ENCODE measurements at regions not wholly inside any gene's neighbourhood (a gene's known extent, or its start where the extent isn't known, plus 50 kb on each side); places are given as distances from the start of the nearest gene placed in this dataset.
A peak's percentile ranks its signal among the peaks of the same experiment; 100 is the strongest.

- intact Hi-C loops (cut with DNase I), result no loop called here
Measured at GRCh38 chr10:43965033-43965917, 316.6 kb upstream of the ZNF32 start.

GRCh38 chr10:43964486-43964885 lies 315.8 kb upstream of the ZNF32 start:
- no peaks in the 10 kb centered on the region for H3K27me3 ChIP-seq
- peak; percentile 79 for DNase-seq (ENCODE audit: extremely low spot score)
- peak overlapping the region; percentile 12 to 63 (median 38) for H3K27ac ChIP-seq (replicated peaks in 1 of 4)
- intact Hi-C loops (cut with DNase I), result no loop called here
- H3K4me3 ChIP-seq, result no peak overlapping the region
- H3K4me1 ChIP-seq, result peaks cover 17 to 47% (median 26%) of the 10 kb centered on the region in 4 donors
- H3K9me3 ChIP-seq, result no peaks in the 10 kb centered on the region
- TF ChIP-seq POLR2AphosphoS5 (IDR thresholded peaks at IDR 0.05), result no peak
- TF ChIP-seq EP300 (IDR thresholded peaks at IDR 0.05), result no peak
- no peak for TF ChIP-seq CTCF (IDR thresholded peaks at IDR 0.05)
- TF ChIP-seq POLR2A (IDR thresholded peaks at IDR 0.05; ENCODE audit: low read depth), result no peak
- WGBS, result 78% methylated on average over 5 of the region's 5 CpGs
- H3K36me3 ChIP-seq, result no peaks in the 10 kb centered on the region

More at GRCh38 chr10:43965033-43965917, 316.6 kb upstream of the ZNF32 start:
- H3K4me1 ChIP-seq, result peaks cover 17 to 47% (median 26%) of the 10 kb centered on the region in 4 donors
- DNase-seq (ENCODE audit: extremely low spot score), result peak; percentile 85
- H3K9me3 ChIP-seq, result no peaks in the 10 kb centered on the region
- H3K4me3 ChIP-seq, result no peak overlapping the region
- 68% methylated on average over 14 of the region's 14 CpGs for WGBS
- peak overlapping the region; percentile 12 to 63 (median 38) for H3K27ac ChIP-seq (replicated peaks in 1 of 4)
- TF ChIP-seq CTCF (IDR thresholded peaks at IDR 0.05), result no peak
- peak in 1 of 2 donors; percentile 60 for TF ChIP-seq POLR2AphosphoS5 (IDR thresholded peaks at IDR 0.05)
- no peak for TF ChIP-seq EP300 (IDR thresholded peaks at IDR 0.05)
- H3K36me3 ChIP-seq, result no peaks in the 10 kb centered on the region
- H3K27me3 ChIP-seq, result no peaks in the 10 kb centered on the region

- TF ChIP-seq POLR2AphosphoS5 (IDR thresholded peaks at IDR 0.05), result no peak
- TF ChIP-seq CTCF (IDR thresholded peaks at IDR 0.05), result no peak
- TF ChIP-seq POLR2A (IDR thresholded peaks at IDR 0.05; ENCODE audit: low read depth), result no peak
- TF ChIP-seq EP300 (IDR thresholded peaks at IDR 0.05), result no peak
- intact Hi-C loops (cut with DNase I), result no loop called here
- peak; percentile 84 for DNase-seq (ENCODE audit: extremely low spot score)
- Histone ChIP-seq H3K27me3 (no peaks in the 10 kb centered on the region), H3K4me3 (no peak overlapping the region), H3K27ac (replicated peaks in 1 of 4) (peak overlapping the region; percentile 12 to 63 (median 38)), H3K4me1 (peaks cover 17 to 47% (median 26%) of the 10 kb centered on the region in 4 donors), H3K36me3 (no peaks in the 10 kb centered on the region), H3K9me3 (no peaks in the 10 kb centered on the region)
- WGBS, result 63% methylated on average over 8 of the region's 10 CpGs
Measured at GRCh38 chr10:43963793-43964425, 315.2 kb upstream of the ZNF32 start.

- Histone ChIP-seq H3K27ac (replicated peaks in 1 of 4) (no peak overlapping the region), H3K36me3 (no peaks in the 10 kb centered on the region), H3K4me3 (no peak overlapping the region), H3K9me3 (no peaks in the 10 kb centered on the region), H3K27me3 (no peaks in the 10 kb centered on the region), H3K4me1 (peaks cover 17 to 47% (median 26%) of the 10 kb centered on the region in 4 donors)
- intact Hi-C loops (cut with DNase I), result no loop called here
- 100% methylated on average over 2 of the region's 2 CpGs for WGBS
- no peak for TF ChIP-seq POLR2AphosphoS5 (IDR thresholded peaks at IDR 0.05)
- TF ChIP-seq EP300 (IDR thresholded peaks at IDR 0.05), result no peak
- DNase-seq (ENCODE audit: extremely low spot score), result peak; percentile 19
Measured at GRCh38 chr10:43963379-43963778, 314.7 kb upstream of the ZNF32 start.
